ENCODE measurements at regions not wholly inside any gene's neighbourhood (a gene's known extent, or its start where the extent isn't known, plus 50 kb on each side); places are given as distances from the start of the nearest gene placed in this dataset.
"Not testable (repeated sequence)": the region's sequence is repeated elsewhere in the genome, so short reads cannot be mapped to it uniquely, and the experiment has no call there.

- DNase-seq: no peak
Measured at GRCh38 chr14:71165121-71166031, 258.1 kb downstream of the PCNX1 start.

- no peak for DNase-seq
Measured at GRCh38 chr14:71166180-71166837, 259.1 kb downstream of the PCNX1 start.

- DNase-seq: not testable (repeated sequence)
Measured at GRCh38 chr14:71167325-71167950, 260.2 kb downstream of the PCNX1 start.

- DNase-seq: not testable (repeated sequence)
Measured at GRCh38 chr14:71168161-71168560, 260.9 kb downstream of the PCNX1 start.

- no peak for DNase-seq
Measured at GRCh38 chr14:71168564-71169427, 261.5 kb downstream of the PCNX1 start.

GRCh38 chr14:71169861-71170260 lies 262.6 kb downstream of the PCNX1 start:
- no peak for DNase-seq

- DNase-seq: no peak
Measured at GRCh38 chr14:71175491-71175890, 268.2 kb downstream of the PCNX1 start.

- no peak for DNase-seq
Measured at GRCh38 chr14:71179066-71179465, 271.8 kb downstream of the PCNX1 start.

GRCh38 chr14:71180397-71180796 lies 273.1 kb downstream of the PCNX1 start:
- DNase-seq: no peak

- DNase-seq: no peak
Measured at GRCh38 chr14:71181215-71182003, 274.1 kb downstream of the PCNX1 start.

- no peak for DNase-seq
Measured at GRCh38 chr14:71183876-71184689, 276.8 kb downstream of the PCNX1 start.

GRCh38 chr14:71185637-71186036 lies 278.4 kb downstream of the PCNX1 start:
- DNase-seq: no peak

GRCh38 chr14:71187633-71188356 lies 280.5 kb downstream of the PCNX1 start:
- no peak for DNase-seq

GRCh38 chr14:71190770-71191374 lies 283.6 kb downstream of the PCNX1 start:
- DNase-seq: no peak

- DNase-seq: no peak
Measured at GRCh38 chr14:71193663-71194062, 286.4 kb downstream of the PCNX1 start.

GRCh38 chr14:71194251-71194650 lies 287.0 kb downstream of the PCNX1 start:
- no peak for DNase-seq

- no peak for DNase-seq
Measured at GRCh38 chr14:71196921-71197320, 289.7 kb downstream of the PCNX1 start.

- no peak for DNase-seq
Measured at GRCh38 chr14:71198687-71199086, 291.4 kb downstream of the PCNX1 start.

GRCh38 chr14:71201840-71202239 lies 294.6 kb downstream of the PCNX1 start:
- DNase-seq: no peak

- no peak for DNase-seq
Measured at GRCh38 chr14:71202881-71203280, 295.6 kb downstream of the PCNX1 start.

Measured in SHP77 (cell line).